Loucy (cell line): ENCODE measurements at regions not wholly inside any gene's neighbourhood (a gene's known extent, or its start where the extent isn't known, plus 50 kb on each side); places are given as distances from the start of the nearest gene placed in this dataset.

Experiments used
- H2AFZ ChIP-seq: fragments of 200-600 bp; sonication (generic); 2 replicates; pipeline ENCODE4 v1.6.0; 2016; ENCODE audit warnings: antibody characterized with exemption, mild to moderate bottlenecking, low read length, moderate library complexity
- H3F3A ChIP-seq: fragments of 200-600 bp; 2 replicates; pipeline ENCODE4 v1.6.0; 2016; ENCODE audit warnings: antibody characterized with exemption, low read depth, mild to moderate bottlenecking
- H3K27me3 ChIP-seq: fragments of 200-600 bp; sonication (generic); 2 replicates; pipeline ENCODE4 v1.6.1; 2014; ENCODE audit warnings: low read length, mild to moderate bottlenecking; ENCODE audit not compliant: insufficient read depth, poor library complexity, severe bottlenecking
- H3K36me3 ChIP-seq: fragments of 200-600 bp; sonication (generic); 2 replicates; pipeline ENCODE4 v1.6.1; 2016; ENCODE audit warnings: low read length; ENCODE audit not compliant: insufficient read depth
- H3K4me1 ChIP-seq: fragments of 200-600 bp; sonication (generic); 2 replicates; pipeline ENCODE4 v1.5.1; 2014; ENCODE audit warnings: low read length, mild to moderate bottlenecking; ENCODE audit not compliant: insufficient read depth, poor library complexity, severe bottlenecking
- H3K4me2 ChIP-seq: fragments of 200-600 bp; sonication (generic); 2 replicates; pipeline ENCODE4 v1.6.0; 2014; ENCODE audit warnings: antibody characterized with exemption, low read length, low read depth, mild to moderate bottlenecking; ENCODE audit not compliant: poor library complexity, severe bottlenecking
- H3K4me3 ChIP-seq: fragments of 200-600 bp; sonication (generic); 2 replicates; pipeline ENCODE4 v1.5.1; 2014; ENCODE audit warnings: low read length, mild to moderate bottlenecking, mixed read lengths; ENCODE audit not compliant: poor library complexity, severe bottlenecking
- H3K79me2 ChIP-seq: fragments of 200-600 bp; sonication (generic); 2 replicates; pipeline ENCODE4 v1.6.1; 2014; ENCODE audit warnings: low read length; ENCODE audit not compliant: insufficient read depth
- H3K9ac ChIP-seq: fragments of 200-600 bp; sonication (generic); 2 replicates; pipeline ENCODE4 v1.6.0; 2014; ENCODE audit warnings: mild to moderate bottlenecking, low read depth, low read length, moderate library complexity; ENCODE audit not compliant: poor library complexity, severe bottlenecking
- H3K9me2 ChIP-seq: fragments of 200-600 bp; sonication (generic); replicated peaks from 2 replicates; pipeline ENCODE4 v1.6.1; 2016; ENCODE audit warnings: low read depth, low read length, mixed read lengths
- H3K9me3 ChIP-seq: fragments of 200-600 bp; sonication (generic); 2 replicates; pipeline ENCODE4 v1.6.1; 2014; ENCODE audit warnings: mild to moderate bottlenecking, antibody characterized with exemption, low read length, low read depth; ENCODE audit not compliant: insufficient read depth
- H4K20me1 ChIP-seq: fragments of 200-600 bp; sonication (generic); 2 replicates; pipeline ENCODE4 v1.6.0; 2014; ENCODE audit warnings: antibody characterized with exemption, low read length, mild to moderate bottlenecking; ENCODE audit not compliant: insufficient read depth, poor library complexity, severe bottlenecking
- EZH2phosphoT487 ChIP-seq: fragments of 200-600 bp; IDR thresholded peaks from 2 replicates; pipeline ENCODE4 v1.6.1; 2018; ENCODE audit warnings: antibody characterized with exemption, mild to moderate bottlenecking, moderate library complexity, borderline replicate concordance
- TF ChIP-seq, protein P1 (sequence below): fragments of 200-600 bp; sonication (generic); conservative IDR thresholded peaks from 2 replicates; pipeline ENCODE4 v1.5.1; 2014; ENCODE audit warnings: mild to moderate bottlenecking, antibody characterized with exemption, low read length

DNA sequence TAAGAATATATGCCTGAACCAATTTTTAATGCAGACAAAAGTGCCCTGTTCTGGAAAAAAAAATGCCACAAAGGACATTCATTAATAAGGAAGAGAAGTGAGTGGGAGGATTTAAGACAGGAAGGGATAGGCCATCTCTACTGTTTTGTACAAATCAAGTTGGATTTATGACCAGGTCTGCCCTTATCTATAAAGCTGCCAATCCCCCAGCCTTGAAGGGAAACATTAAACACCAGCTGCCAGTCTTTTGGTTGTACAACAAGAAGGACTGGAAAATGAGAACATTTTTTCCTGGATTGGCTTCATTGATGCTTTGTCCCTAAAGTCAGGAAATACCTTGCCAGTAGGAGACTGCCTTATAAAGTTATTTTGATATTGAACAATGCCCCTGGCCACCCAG, 444.0 kb downstream of the NPHP4 start:
- H3K9me2 ChIP-seq, result no peaks in the 10 kb centered on the region
- H3K4me1 ChIP-seq, result no peaks in the 10 kb centered on the region
- no peak for TF ChIP-seq EZH2phosphoT487

DNA sequence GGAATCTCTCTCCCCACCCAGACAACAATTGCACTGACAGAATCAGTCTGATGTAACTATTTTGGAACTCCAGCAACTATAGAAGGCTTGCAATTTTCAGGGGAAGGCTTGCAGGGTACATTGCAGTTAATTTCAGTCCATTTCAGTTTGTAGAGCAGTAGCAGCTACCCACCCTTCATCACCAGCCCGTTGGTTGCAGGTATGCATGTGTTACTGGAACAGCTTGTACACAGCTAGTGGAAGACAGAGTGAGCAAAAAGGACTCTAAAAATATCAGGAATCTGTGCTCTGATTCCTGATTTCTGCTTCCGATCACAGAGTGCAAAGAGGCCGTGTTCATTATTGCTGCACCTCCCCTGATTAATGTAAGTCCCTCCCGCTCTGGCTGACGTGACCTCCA, 449.0 kb downstream of the NPHP4 start:
- no peak overlapping the region for H2AFZ ChIP-seq
- H3K9ac ChIP-seq, result no peak overlapping the region
- H3K4me2 ChIP-seq, result no peak overlapping the region
- H3K9me2 ChIP-seq, result no peaks in the 10 kb centered on the region
- no peaks in the 10 kb centered on the region for H3K79me2 ChIP-seq
- no peaks in the 10 kb centered on the region for H3K36me3 ChIP-seq
- H3K4me3 ChIP-seq, result no peak overlapping the region
- H3K9me3 ChIP-seq, result no peaks in the 10 kb centered on the region
- H3F3A ChIP-seq, result no peaks in the 10 kb centered on the region
- no peaks in the 10 kb centered on the region for H3K4me1 ChIP-seq
- no peaks in the 10 kb centered on the region for H3K27me3 ChIP-seq
- TF ChIP-seq, protein P1, sequence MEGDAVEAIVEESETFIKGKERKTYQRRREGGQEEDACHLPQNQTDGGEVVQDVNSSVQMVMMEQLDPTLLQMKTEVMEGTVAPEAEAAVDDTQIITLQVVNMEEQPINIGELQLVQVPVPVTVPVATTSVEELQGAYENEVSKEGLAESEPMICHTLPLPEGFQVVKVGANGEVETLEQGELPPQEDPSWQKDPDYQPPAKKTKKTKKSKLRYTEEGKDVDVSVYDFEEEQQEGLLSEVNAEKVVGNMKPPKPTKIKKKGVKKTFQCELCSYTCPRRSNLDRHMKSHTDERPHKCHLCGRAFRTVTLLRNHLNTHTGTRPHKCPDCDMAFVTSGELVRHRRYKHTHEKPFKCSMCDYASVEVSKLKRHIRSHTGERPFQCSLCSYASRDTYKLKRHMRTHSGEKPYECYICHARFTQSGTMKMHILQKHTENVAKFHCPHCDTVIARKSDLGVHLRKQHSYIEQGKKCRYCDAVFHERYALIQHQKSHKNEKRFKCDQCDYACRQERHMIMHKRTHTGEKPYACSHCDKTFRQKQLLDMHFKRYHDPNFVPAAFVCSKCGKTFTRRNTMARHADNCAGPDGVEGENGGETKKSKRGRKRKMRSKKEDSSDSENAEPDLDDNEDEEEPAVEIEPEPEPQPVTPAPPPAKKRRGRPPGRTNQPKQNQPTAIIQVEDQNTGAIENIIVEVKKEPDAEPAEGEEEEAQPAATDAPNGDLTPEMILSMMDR, result no peak
- no peak for TF ChIP-seq EZH2phosphoT487
- no peaks in the 10 kb centered on the region for H4K20me1 ChIP-seq

More for the DNA sequence above, 444.0 kb downstream of the NPHP4 start:
- no peaks in the 10 kb centered on the region for H3F3A ChIP-seq
- H3K79me2 ChIP-seq, result no peaks in the 10 kb centered on the region
- no peaks in the 10 kb centered on the region for H3K36me3 ChIP-seq
- no peak overlapping the region for H2AFZ ChIP-seq
- no peak overlapping the region for H3K4me2 ChIP-seq
- peaks cover 4% of the 10 kb centered on the region; the same call in 1 of the 2 replicates for H3K9me3 ChIP-seq
- H3K4me3 ChIP-seq, result no peak overlapping the region
- H4K20me1 ChIP-seq, result no peaks in the 10 kb centered on the region
- H3K27me3 ChIP-seq, result no peaks in the 10 kb centered on the region
- H3K9ac ChIP-seq, result no peak overlapping the region

DNA sequence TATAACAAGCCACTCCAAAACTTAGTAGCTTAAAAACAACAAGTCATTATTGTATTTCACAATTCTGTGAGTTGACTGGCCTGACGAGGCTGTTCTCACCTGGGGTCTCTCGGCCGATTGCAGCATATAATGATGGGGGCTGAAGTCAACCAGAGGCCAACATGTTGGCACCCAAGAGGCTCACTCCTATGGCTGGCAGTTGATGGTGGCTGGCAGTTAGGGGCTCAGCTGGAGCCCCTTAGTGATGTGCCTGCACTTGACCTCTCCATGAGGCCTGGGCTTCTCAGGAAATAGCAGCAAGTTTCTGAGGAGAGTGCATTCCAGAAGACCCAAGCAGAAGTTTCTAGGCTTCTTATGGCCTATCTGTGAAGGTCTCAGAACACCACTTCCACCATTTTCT, 459.4 kb downstream of the NPHP4 start:
- no peaks in the 10 kb centered on the region for H3K9me3 ChIP-seq
- H3K4me1 ChIP-seq, result no peaks in the 10 kb centered on the region

More for the DNA sequence above, 459.4 kb downstream of the NPHP4 start:
- no peak overlapping the region for H3K4me3 ChIP-seq
- H3K79me2 ChIP-seq, result no peaks in the 10 kb centered on the region
- no peak overlapping the region for H3K4me2 ChIP-seq
- no peaks in the 10 kb centered on the region for H3F3A ChIP-seq
- no peaks in the 10 kb centered on the region for H3K27me3 ChIP-seq
- H3K9ac ChIP-seq, result no peak overlapping the region
- no peaks in the 10 kb centered on the region for H3K9me2 ChIP-seq
- no peak for TF ChIP-seq EZH2phosphoT487
- TF ChIP-seq, protein P1, result no peak
- H2AFZ ChIP-seq, result no peak overlapping the region
- H3K36me3 ChIP-seq, result no peaks in the 10 kb centered on the region
- no peaks in the 10 kb centered on the region for H4K20me1 ChIP-seq
